ENCODE measurements at regions not wholly inside any gene's neighbourhood (a gene's known extent, or its start where the extent isn't known, plus 50 kb on each side); places are given as distances from the start of the nearest gene placed in this dataset.
"Not testable (repeated sequence)": the region's sequence is repeated elsewhere in the genome, so short reads cannot be mapped to it uniquely, and the experiment has no call there.

- TF ChIP-seq CTCF (IDR thresholded peaks at IDR 0.05); EZH2 (IDR thresholded peaks at IDR 0.05; ENCODE audit: borderline replicate concordance, insufficient read depth, low read depth, low read length, poor library complexity, severe bottlenecking): not testable (repeated sequence)
Measured at GRCh38 chr2:87600961-87601360, 146.9 kb upstream of the PLGLB2 start.
